GM18909 (cell line): ENCODE measurements at regions not wholly inside any gene's neighbourhood (a gene's known extent, or its start where the extent isn't known, plus 50 kb on each side); places are given as distances from the start of the nearest gene placed in this dataset.
"Not testable (repeated sequence)": the region's sequence is repeated elsewhere in the genome, so short reads cannot be mapped to it uniquely, and the experiment has no call there.

Experiments used
- ATAC-seq: cut with Tn5 transposase; IDR thresholded peaks from one replicate; pipeline ENCODE4 v1.9.1; 2021; ENCODE audit warnings: mild to moderate bottlenecking; ENCODE audit not compliant: unreplicated experiment, poor library complexity

DNA sequence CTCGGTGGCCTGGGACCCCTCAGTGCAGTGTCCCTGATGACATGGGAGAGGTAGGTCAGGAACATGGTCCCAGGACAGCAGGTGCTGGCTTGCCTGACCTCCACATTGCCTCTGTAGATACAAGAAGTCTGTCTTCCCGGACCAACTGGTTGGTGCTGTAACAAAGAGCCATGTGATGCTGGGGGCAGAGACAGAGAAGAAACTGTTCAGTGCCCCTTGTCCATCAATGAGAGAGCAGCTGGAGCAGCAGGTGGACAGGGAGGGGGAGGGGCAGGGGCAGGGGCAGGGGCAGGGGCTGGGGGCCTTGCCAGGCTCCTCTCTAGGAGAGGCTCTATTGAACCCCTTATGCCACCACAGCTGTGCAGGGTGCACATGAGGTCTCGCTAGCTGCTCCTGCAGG is 191.8 kb downstream of the KLRB1 start:
- ATAC-seq, result not testable (repeated sequence)

GRCh38 chr12:9413862-9414261 is 193.9 kb downstream of the KLRB1 start:
- not testable (repeated sequence) for ATAC-seq

- not testable (repeated sequence) for ATAC-seq
These were observed 195.3 kb downstream of the KLRB1 start for GRCh38 chr12:9412459-9412858.

- not testable (repeated sequence) for ATAC-seq
These were observed 196.0 kb downstream of the KLRB1 start for GRCh38 chr12:9411616-9412268.

GRCh38 chr12:9407425-9407748 is 199.2 kb upstream of the PZP start:
- ATAC-seq, result not testable (repeated sequence)

DNA sequence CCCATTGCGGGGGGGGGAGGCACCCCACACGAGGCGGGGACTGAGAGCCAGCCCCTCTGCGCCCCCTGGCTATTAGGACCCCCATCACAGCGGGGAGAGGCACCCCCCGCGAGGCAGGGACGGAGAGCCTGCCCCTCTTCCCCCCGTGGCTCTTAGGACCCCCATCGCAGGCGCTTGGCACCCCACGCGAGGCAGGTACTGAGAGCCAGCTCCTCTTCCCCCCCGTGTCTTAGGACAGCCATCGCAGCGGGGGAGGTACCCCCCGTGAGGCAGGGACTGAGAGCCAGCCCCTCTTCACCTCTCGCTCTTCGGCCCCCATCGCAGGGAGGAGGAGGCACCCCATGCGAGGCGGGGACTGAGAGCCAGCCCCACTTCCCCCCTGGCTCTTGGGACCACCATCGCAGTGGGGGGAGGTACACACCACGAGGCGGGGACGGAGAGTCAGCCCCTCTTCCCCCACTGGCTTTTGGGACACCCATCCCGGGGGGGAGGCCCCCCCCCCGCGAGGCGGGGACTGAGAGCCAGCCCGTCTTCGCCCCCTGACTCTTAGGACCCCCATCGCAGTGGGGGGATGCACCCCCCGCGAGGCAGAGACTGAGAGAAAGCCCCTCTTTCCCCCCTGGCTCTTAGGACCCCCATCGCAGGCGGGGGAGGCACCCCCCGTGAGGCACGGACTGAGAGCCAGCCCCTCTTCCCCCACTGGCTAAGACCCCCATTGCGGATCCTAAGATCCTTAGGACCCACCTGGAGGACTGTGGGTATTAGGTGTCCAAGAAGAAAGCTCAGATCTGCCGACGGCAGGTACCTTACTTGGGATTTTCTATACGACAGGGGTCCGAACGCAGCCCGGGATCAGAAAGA is 198.6 kb upstream of the PZP start:
- ATAC-seq, result no peak

GRCh38 chr12:9405886-9406563 is 197.8 kb upstream of the PZP start:
- no peak for ATAC-seq

DNA sequence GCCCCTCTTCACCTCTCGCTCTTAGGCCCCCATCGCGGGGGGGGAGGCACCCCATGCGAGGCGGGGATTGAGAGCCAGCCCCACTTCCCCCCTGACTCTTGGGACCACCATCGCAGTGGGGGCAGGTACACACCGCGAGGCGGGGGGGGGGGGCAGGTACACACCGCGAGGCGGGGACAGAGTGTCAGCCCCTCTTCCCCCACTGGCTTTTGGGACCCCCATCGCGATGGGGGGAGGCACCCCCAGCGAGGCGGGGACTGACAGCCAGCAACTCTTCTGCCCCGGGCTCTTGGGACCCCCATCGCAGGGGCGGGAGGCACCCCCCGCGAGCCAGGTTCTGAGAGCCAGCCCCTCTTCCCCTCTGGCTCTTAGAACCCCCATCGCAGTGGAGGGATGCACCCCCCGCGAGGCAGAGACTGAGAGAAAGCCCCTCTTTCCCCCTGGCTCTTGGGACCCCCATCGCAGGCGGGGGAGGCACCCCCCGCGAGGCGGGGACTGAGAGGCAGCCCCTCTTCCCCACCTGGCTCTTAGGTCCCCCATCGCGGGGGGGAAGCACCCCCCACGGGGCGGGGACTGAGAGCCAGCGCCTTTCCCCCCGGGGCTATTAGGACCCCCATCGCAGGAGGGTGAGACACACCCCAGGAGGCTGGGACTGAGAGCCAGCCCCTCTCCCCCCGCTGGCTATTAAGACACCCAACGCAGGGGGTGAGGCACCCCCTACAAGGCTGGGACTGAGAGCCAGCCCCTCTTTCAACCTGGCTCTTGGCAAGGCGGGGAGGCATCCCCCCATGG is 196.5 kb upstream of the PZP start:
- no peak for ATAC-seq

GRCh38 chr12:9404031-9404430 is 195.8 kb upstream of the PZP start:
- ATAC-seq, result no peak

- not testable (repeated sequence) for ATAC-seq
These were observed 194.3 kb upstream of the PZP start for GRCh38 chr12:9402432-9403040.

- not testable (repeated sequence) for ATAC-seq
These were observed 188.2 kb upstream of the PZP start for GRCh38 chr12:9396367-9396766.

DNA sequence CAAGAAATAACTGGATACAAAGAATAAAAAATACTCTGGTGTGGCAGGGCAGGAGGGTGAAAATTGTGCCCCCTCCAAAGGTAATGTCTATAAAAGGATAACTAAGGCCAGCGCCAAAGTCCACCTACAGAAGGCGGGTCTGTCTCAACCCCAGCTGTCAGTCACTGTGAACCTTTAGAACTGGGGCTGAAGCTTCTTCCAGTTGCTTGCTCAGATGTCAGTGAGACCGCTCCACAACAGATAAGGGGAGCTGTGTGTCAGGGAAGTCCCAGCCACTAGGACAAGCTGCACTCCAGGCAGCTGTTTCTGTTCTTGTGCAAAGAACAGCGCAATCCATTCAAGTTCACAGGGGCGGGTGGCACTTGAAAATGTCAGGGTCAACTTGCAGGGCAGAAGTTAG is 187.0 kb upstream of the PZP start:
- ATAC-seq, result not testable (repeated sequence)

DNA sequence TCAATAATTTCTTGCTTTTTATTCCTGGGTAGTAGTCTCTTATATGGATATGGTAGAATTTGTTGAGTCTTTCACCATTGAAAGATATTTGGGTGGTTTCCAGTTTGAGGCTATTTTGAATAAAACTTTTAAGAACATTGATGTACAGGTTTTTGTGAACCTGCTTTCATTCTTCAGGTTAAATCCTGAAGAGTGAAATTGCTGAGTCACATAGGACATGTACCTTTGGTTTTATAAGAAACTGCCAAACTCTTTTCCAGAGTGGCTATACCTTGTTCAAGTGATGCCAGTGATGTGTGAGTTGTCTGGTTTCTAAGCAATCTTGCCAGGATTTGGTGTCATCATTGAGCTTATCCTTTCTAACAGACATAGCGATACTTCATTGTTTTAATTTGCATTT is 184.6 kb upstream of the PZP start:
- ATAC-seq, result no peak

DNA sequence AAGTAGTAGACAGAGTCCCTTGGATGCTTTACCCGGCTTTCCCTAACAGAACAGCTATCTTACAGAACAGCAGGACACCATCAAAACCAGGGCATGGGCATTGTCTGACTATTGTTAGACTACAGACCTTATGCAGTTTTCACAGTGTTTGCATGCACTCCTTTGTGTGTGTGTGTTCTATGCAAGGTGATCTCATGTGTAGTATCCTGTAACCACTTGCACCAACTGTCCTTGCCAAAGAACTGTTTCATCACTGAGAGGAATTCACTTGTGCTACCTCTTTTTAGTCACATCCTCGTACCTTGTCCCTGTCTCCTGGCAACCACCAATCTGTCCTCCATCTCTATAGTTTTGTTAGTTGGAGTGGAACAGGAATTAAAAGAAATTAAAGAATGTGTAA is 183.6 kb upstream of the PZP start:
- no peak for ATAC-seq

DNA sequence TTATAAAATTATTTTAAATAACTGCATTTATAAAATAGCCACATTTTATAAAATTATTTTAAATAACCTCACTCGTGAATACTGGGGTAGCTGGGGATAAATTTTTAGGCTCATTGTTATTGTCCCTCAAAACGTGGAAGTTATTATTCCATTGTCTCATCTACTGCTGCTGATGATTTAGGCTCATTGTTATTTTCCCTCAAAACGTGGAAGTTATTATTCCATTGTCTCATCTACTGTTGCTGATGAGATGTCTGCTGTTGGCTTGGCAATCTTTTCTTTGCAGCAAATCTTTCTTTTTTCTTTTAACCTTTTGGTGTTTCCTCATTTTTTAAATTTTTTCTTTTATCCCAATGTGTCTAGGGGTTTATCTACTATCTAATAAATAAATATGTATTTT is 182.6 kb upstream of the PZP start:
- no peak for ATAC-seq

GRCh38 chr12:9389796-9390195 is 181.6 kb upstream of the PZP start:
- ATAC-seq, result no peak

- ATAC-seq, result no peak
These were observed 180.2 kb upstream of the PZP start for GRCh38 chr12:9388379-9388778.

DNA sequence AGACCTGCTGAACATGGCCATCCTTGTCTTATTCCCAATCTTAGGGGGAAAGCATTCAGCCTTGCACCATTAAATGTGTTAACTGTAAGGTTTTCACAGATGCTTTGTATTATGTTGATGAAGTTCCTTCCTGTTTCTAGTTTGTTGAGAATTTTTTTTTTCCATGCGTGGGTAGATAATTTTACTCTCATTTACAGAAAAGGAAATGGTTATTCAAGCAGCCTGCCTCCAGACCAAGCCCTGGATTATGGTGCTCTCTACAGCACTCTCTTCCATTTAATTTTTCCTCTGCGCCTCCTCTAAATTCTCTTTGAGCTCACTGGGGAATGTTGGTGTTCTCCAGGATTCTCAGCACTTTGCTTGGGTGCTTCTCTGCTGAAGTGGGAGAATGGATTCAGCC is 179.3 kb upstream of the PZP start:
- no peak for ATAC-seq

DNA sequence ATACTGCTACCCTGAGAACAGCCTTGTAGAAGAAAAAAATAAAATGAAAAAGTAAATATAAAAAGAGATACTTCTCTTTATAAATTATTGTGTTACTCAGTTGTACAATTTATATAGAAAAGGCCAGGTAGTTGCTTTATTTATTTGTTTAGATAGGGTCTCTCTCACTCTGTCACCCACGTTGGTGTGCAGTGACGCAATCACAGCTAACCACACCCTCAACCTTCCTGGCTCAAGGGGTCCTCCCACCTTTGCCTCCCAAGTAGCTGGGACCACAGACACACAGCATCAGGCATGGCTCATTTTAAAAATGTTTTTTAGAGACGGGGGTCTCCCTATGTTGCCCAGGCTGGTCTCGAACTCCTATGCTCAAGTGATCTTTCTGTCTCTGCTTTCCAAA is 175.4 kb upstream of the PZP start:
- ATAC-seq, result no peak

- ATAC-seq, result no peak
These were observed 173.4 kb upstream of the PZP start for GRCh38 chr12:9381619-9382018.
